GM12891 (cell line): ENCODE measurements at regions not wholly inside any gene's neighbourhood (a gene's known extent, or its start where the extent isn't known, plus 50 kb on each side); places are given as distances from the start of the nearest gene placed in this dataset.

Experiments used
- POLR2A ChIP-seq: IDR thresholded peaks from 2 replicates; pipeline ENCODE4 v1.6.1; 2011; ENCODE audit warnings: low read depth, low read length, control low read depth
- POLR2AphosphoS5 ChIP-seq: IDR thresholded peaks from 2 replicates; pipeline ENCODE4 v1.6.1; 2011; ENCODE audit warnings: low read depth, low read length, control low read depth
- POU2F2 ChIP-seq: IDR thresholded peaks from 2 replicates; pipeline ENCODE4 v1.6.1; 2011; ENCODE audit warnings: low read depth, mild to moderate bottlenecking, control low read depth, low read length, moderate library complexity

DNA sequence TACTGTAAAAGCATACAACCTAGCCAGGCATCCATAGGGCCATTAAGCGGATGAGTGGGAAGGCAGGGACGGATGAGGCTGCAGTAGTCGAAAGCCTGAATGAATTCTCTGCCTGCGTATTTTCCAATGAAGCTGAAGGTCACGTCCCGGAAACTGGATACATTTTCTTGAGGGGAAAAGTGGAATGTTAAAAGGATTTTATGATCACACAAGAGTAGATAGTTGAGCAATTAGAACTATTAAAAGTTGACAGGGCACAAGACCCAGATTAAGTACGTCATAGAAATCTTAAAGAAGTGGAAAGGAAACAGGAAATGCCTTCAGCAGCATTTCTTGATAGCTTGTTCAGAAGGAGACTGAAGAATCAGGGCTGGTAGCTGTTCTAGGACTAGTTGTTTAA is 98.3 kb upstream of the CXXC4 start:
- TF ChIP-seq POLR2A = no peak
- no peak for TF ChIP-seq POLR2AphosphoS5
- TF ChIP-seq POU2F2 = no peak
